HG02943 (cell line): ENCODE measurements at regions not wholly inside any gene's neighbourhood (a gene's known extent, or its start where the extent isn't known, plus 50 kb on each side); places are given as distances from the start of the nearest gene placed in this dataset.

Experiments
- ATAC-seq: cut with Tn5 transposase; IDR thresholded peaks from one replicate; pipeline ENCODE4 v1.9.1; 2021; ENCODE audit warnings: mild to moderate bottlenecking, low read depth, moderate library complexity; ENCODE audit not compliant: unreplicated experiment

DNA sequence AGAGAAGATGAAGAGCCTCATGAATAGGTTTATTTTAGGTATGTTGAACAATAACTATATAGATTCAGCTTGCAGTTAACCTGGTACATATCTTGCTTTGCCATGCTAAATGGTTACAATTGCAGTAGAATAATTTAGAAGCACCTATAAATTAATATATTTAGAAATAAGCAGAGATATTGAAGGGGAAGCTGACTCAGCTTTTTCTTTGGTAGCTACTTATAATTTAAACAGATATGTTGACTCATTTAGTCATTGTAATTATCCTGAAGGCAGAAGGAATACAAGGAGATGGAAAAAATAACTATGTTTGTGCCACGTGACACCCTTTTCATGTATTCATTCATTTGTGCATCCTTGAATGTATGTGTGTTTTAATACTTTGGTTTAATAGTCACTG lies 755.5 kb downstream of the SUCLG1 start:
- ATAC-seq = no peak

- no peak for ATAC-seq
Observed at GRCh38 chr2:83696838-83697237, 762.2 kb downstream of the SUCLG1 start.

- no peak for ATAC-seq
Observed at GRCh38 chr2:83695530-83695929, 763.5 kb downstream of the SUCLG1 start.

DNA sequence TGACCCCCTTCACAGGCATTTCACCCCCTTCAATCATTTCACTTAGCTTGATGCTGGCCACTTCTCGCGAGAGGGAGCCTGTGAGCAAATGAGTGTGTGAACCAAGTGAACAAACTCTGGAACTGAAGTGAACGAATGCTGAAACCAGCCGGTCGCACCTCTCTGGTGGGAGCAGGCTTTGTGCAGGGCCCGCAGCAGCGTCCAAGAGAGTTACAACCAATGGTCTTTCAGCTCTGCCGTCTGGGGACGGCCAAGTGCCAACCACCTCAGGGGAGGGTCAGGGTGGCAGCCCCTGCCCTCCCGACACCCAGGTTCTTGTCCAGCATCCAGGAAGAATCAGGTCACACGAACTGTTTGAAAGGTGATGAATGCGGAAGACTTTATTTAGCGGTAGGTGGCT lies 764.0 kb downstream of the SUCLG1 start:
- ATAC-seq = no peak

- ATAC-seq = no peak
Observed at GRCh38 chr2:83689402-83689801, 769.7 kb downstream of the SUCLG1 start.

DNA sequence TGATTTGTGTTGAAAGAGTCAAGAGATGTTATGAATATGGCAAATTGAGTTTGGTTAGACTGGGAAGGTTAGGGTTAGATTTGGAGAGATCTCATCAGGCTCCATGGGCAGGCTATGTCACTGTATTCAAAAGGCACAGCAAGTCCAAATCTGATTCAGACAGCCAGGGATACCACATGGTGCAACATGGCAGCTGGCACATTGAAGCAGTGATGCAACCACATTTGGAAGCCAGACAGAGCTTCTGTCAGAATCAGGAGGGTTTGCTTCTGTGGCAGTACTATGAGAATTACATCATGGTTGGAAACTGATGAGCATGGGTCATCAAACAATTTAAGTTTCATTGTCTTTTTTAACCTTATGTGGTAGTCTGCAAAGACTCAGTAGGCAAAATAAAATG lies 772.2 kb downstream of the SUCLG1 start:
- ATAC-seq = no peak

- ATAC-seq = no peak
Observed at GRCh38 chr2:83674050-83674449, 785.0 kb downstream of the SUCLG1 start.

- ATAC-seq = no peak
Observed at GRCh38 chr2:83665894-83666293, 793.2 kb downstream of the SUCLG1 start.

DNA sequence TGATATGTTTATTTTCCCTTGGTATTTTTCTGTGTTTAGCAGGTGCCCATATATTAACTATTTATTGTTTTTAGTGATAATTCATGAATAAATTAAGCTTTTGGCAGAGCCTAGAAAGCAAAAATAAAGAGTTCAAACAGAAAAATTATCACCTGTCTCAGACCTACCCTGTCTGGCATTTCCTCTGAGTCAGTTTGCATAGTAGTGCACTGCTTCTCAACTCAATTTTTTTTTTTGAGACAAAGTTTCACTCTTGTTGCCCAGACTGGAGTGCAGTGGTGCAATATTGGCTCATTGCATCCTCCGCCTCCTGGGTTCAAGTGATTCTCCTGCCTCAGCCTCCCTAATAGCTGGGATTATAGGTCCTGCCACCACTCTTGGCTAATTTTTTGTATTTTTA lies 793.9 kb downstream of the SUCLG1 start:
- ATAC-seq = no peak

DNA sequence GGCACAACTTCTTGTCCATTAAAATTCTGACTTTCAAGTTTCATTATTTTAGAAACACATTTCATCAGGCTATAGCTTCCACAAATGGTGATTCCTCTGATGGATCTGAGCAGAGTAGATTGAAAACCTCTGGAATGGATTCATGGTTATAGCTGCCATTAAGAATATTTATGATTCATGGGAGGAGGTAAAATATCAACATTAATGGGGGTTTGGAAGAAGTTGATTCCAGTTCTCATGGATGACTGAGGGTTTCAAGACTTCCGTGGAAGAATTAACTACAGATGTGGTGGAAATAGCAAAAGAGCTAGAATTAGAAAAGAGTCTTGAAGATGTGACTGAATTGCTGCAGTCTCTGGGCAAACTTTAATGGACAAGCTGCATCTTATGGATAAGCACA lies 797.4 kb downstream of the SUCLG1 start:
- ATAC-seq = no peak

GRCh38 chr2:83654091-83654611 lies 804.9 kb downstream of the SUCLG1 start:
- no peak for ATAC-seq

DNA sequence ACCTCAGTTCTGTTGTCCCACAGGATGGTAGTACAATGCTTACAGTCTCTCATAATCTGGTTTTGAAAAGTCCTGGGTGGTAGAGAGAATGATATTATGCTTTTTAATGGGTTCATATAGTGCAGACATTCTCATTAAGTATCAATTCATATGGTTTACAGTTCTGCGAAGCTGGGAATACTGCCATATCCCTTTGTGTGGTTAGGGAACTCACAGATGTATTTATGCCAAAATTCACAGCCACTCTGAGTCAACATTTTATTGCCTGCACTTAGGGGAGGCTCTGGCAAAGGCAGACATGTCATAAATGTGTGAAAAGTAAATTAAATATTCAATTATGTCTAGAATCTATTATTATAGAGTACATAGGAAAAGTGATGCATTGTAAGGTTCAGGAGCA lies 808.2 kb downstream of the SUCLG1 start:
- no peak for ATAC-seq

GRCh38 chr2:83650161-83650560 lies 808.9 kb downstream of the SUCLG1 start:
- no peak for ATAC-seq

DNA sequence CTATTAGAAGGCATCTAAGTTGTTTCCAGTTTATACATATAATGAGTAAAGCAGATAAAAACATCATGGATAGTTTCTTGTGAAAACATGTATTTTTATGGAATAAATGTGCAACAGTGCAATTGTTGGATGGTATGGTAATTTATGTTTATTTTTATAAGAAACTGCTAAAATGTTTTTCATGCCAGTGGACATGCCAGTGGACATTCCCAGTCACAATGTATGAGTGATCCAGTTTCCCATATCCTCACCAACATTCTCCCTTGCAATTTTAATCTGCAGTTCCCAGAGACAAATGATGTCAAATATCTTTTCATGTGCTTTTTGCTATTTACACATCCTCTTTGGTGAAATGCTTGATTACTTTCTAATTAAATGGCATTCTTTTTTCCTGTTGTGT lies 818.6 kb downstream of the SUCLG1 start:
- no peak for ATAC-seq

DNA sequence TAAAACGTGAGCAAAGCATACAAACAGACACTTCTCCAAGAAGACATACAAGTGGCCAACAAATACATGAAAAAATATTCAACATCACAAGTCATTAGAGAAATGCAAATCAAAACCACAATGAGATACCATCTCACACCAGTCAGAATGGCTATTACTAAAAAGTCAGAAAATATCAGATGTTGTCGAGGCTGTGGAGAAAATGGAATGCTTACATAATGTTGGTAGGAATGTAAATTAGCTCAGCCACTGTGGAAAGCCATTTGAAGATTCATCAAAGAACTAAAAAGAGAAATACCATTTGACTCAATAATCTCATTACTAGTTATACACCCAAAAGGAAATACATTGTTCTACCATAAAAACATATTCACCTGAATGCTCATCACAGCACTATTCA lies 825.7 kb downstream of the SUCLG1 start:
- ATAC-seq = no peak

GRCh38 chr2:83630351-83630750 lies 828.7 kb downstream of the SUCLG1 start:
- ATAC-seq = no peak

DNA sequence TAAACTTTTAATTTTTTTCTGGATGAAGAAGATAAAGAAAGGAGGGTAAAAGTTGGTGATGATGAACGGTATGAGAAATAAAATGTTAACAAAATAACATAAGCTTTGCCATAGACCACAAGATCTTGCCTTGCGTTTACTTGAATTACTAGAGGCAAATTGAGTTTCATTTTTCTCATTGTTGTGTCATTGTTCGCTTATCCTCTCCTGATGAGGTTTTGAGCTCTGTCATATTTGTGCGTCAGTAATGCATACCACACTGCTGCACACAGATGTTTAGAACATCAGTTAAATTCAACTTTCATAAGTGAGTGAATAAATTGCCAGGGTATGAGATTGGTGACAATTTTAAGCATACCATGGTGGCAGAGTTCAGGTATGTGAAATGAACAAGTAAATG lies 843.6 kb downstream of the SUCLG1 start:
- no peak for ATAC-seq

- ATAC-seq = no peak
Observed at GRCh38 chr2:83613178-83613577, 845.9 kb downstream of the SUCLG1 start.

- ATAC-seq = no peak
Observed at GRCh38 chr2:83602753-83603152, 856.3 kb downstream of the SUCLG1 start.

- no peak for ATAC-seq
Observed at GRCh38 chr2:83596592-83597282, 862.3 kb downstream of the SUCLG1 start.

- ATAC-seq = no peak
Observed at GRCh38 chr2:83595926-83596325, 863.2 kb downstream of the SUCLG1 start.

DNA sequence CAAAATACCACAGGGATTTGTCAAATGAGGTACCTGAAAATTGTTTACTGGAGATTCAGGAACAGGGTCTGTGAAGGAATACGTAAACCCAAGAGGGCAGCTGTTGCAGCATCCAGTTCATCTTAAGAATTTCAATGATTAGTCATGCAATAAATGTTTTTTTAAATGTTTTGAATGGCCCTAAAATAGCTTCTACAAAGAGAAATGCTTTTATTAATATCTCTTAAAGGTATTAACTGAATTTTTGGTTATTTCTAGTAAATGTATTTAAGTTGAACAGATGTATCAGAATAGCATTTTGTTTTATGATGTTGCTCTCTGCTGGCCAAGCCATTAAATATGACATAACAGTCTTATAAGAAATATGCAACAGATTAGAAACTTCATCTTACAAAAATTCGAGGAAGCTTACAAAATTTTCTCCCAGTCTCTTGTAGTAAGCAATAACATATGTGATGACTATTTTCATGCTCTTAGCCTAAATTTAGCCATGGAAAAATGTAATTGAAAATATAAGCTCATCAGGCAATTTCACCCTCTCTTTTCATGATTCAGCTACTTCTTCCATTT lies 863.9 kb downstream of the SUCLG1 start:
- ATAC-seq = no peak
